ENCODE measurements at regions not wholly inside any gene's neighbourhood (a gene's known extent, or its start where the extent isn't known, plus 50 kb on each side); places are given as distances from the start of the nearest gene placed in this dataset.

- no peak for TF ChIP-seq POLR2A (IDR thresholded peaks at IDR 0.05; ENCODE audit: borderline replicate concordance, extremely low read depth, insufficient read depth, insufficient read length)
- TF ChIP-seq CEBPB (IDR thresholded peaks at IDR 0.05; ENCODE audit: low read depth): no peak
- TF ChIP-seq CTCF (IDR thresholded peaks at IDR 0.05 in 2 of 3, conservative IDR thresholded peaks at IDR 0.05 in 1 of 3; ENCODE audit: borderline replicate concordance in 1 of 3, insufficient read depth in 1 of 3, low read depth in 2 of 3, low read length in 2 of 3): no peak
- TF ChIP-seq SIN3A (IDR thresholded peaks at IDR 0.05; ENCODE audit: low read depth): no peak
- TF ChIP-seq EZH2 (IDR thresholded peaks at IDR 0.05): no peak
- TF ChIP-seq EZH2phosphoT487 (IDR thresholded peaks at IDR 0.05; ENCODE audit: borderline replicate concordance): no peak
- no peak for TF ChIP-seq POLR2AphosphoS5 (IDR thresholded peaks at IDR 0.05; ENCODE audit: low read depth, low read length)
- no peak for TF ChIP-seq SP1 (IDR thresholded peaks at IDR 0.05; ENCODE audit: low read depth)
- TF ChIP-seq YY1 (IDR thresholded peaks at IDR 0.05; ENCODE audit: extremely low read depth, insufficient replicate concordance, low read depth, low read length): no peak
- TF ChIP-seq JUND (IDR thresholded peaks at IDR 0.05): no peak
- TF ChIP-seq MAX (IDR thresholded peaks at IDR 0.05): no peak
- TF ChIP-seq ZNF274 (IDR thresholded peaks at IDR 0.05; ENCODE audit: low read depth, low read length): no peak
- no peak for TF ChIP-seq RAD21 (IDR thresholded peaks at IDR 0.05; ENCODE audit: low read depth)
These were observed 1421.2 kb upstream of the RAG2 start for GRCh38 chr11:38019072-38019775.
